AG04450 (cell line): ENCODE measurements at regions not wholly inside any gene's neighbourhood (a gene's known extent, or its start where the extent isn't known, plus 50 kb on each side); places are given as distances from the start of the nearest gene placed in this dataset.

Experiments used
- CTCF ChIA-PET: fragments of 300-600, 350-600 bp; formaldehyde crosslinking; extraction: SDS; loops from one replicate; lab custom pipeline; 2022; ENCODE audit warnings: antibody characterized with exemption, inconsistent platforms; lab: Charles Lee
- POLR2A ChIA-PET: fragments of 350-600 bp; formaldehyde crosslinking; extraction: SDS; loops from one replicate; lab custom pipeline; 2021; ENCODE audit warnings: antibody characterized with exemption, inconsistent platforms; lab: Yijun Ruan, JAX
- DNase-seq: peaks from one replicate; pipeline ENCODE4 v3.0.0-alpha.2; 2011; ENCODE audit warnings: low read depth, low spot score
- H3K27ac ChIP-seq: one replicate; pipeline ENCODE4 v1.5.1; 2012; ENCODE audit warnings: low read depth, low read length, control low read depth
- H3K27me3 ChIP-seq: one replicate; pipeline ENCODE4 v1.6.0; 2012; ENCODE audit warnings: low read length; ENCODE audit not compliant: control insufficient read depth, insufficient read depth
- H3K4me3 ChIP-seq: 2 replicates; pipeline ENCODE4 v1.5.1; 2011; ENCODE audit warnings: mild to moderate bottlenecking, low read depth, low read length, control low read depth
- H3K9me3 ChIP-seq: 2 replicates; pipeline ENCODE4 v1.5.1; 2012; ENCODE audit warnings: low read length; ENCODE audit not compliant: control insufficient read depth, insufficient read depth
- CTCF ChIP-seq: IDR thresholded peaks from 2 replicates; pipeline ENCODE4 v1.5.1; 2011; ENCODE audit warnings: low read depth, low read length, control low read depth, inconsistent platforms

GRCh38 chr12:124661341-124661740, 93.9 kb upstream of the NCOR2 start:
- no peak for TF ChIP-seq CTCF
- Histone ChIP-seq H3K9me3 (peaks cover 6% of the 10 kb centered on the region), H3K4me3 (no peak overlapping the region), H3K27me3 (no peaks in the 10 kb centered on the region), H3K27ac (no peak overlapping the region)
- no peak for DNase-seq
- ChIA-PET CTCF (no interaction called here), POLR2A (interaction anchor here (0.6 kb wide), 1 partner anchor 208 kb away, joined by 3 read pairs; no protein-coding TSS in a partner anchor)

- Histone ChIP-seq H3K27me3 (no peaks in the 10 kb centered on the region), H3K27ac (no peak overlapping the region), H3K9me3 (peaks cover 3% of the 10 kb centered on the region), H3K4me3 (no peak overlapping the region)
- no peak for TF ChIP-seq CTCF
- DNase-seq: no peak
- ChIA-PET CTCF (no interaction called here), POLR2A (interaction anchor here (0.6 kb wide), 1 partner anchor 207 kb away, joined by 3 read pairs; no protein-coding TSS in a partner anchor)
Measured at GRCh38 chr12:124660851-124661250, 93.4 kb upstream of the NCOR2 start.

GRCh38 chr12:124658806-124659402, 91.5 kb upstream of the NCOR2 start:
- Histone ChIP-seq H3K4me3 (no peak overlapping the region), H3K9me3 (no peaks in the 10 kb centered on the region), H3K27me3 (no peaks in the 10 kb centered on the region), H3K27ac (no peak overlapping the region)
- DNase-seq: no peak
- POLR2A ChIA-PET: no interaction called here
- no peak for TF ChIP-seq CTCF
- CTCF ChIA-PET: no interaction called here

GRCh38 chr12:124658302-124658701, 90.9 kb upstream of the NCOR2 start:
- no peak for TF ChIP-seq CTCF
- ChIA-PET POLR2A (no interaction called here), CTCF (no interaction called here)
- H3K27me3 ChIP-seq: no peaks in the 10 kb centered on the region
- H3K27ac ChIP-seq: no peak overlapping the region
- no peak overlapping the region for H3K4me3 ChIP-seq
- H3K9me3 ChIP-seq: no peaks in the 10 kb centered on the region
- no peak for DNase-seq

GRCh38 chr12:124656947-124657434, 89.6 kb upstream of the NCOR2 start:
- ChIA-PET CTCF (no interaction called here), POLR2A (no interaction called here)
- Histone ChIP-seq H3K27ac (no peak overlapping the region), H3K9me3 (no peaks in the 10 kb centered on the region), H3K27me3 (no peaks in the 10 kb centered on the region), H3K4me3 (no peak overlapping the region)
- DNase-seq: no peak
- no peak for TF ChIP-seq CTCF
